HG02885 (cell line): ENCODE measurements at regions not wholly inside any gene's neighbourhood (a gene's known extent, or its start where the extent isn't known, plus 50 kb on each side); places are given as distances from the start of the nearest gene placed in this dataset.
"Not testable (repeated sequence)": the region's sequence is repeated elsewhere in the genome, so short reads cannot be mapped to it uniquely, and the experiment has no call there.

Experiments used
- ATAC-seq: cut with Tn5 transposase; IDR thresholded peaks from one replicate; pipeline ENCODE4 v1.9.1; 2021; ENCODE audit warnings: mild to moderate bottlenecking; ENCODE audit not compliant: unreplicated experiment, poor library complexity

DNA sequence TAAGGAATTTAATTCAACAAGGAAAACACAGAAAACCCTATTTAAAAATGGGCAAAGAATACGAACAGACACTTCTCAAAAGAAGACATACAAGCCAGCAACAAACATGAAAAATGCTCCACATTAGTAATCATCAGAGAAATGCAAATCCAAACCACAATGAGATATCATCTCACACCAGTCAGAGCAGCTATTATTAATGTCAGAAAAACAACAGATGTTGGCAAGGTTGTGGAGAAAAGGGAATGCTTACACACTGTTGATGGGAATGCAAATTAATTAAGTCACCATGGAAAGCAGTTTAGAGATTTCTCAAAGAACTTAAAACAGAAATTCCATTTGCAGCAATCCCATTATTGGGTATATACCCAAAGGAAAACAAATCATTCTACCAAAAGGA lies 55.2 kb downstream of the GCC1 start:
- ATAC-seq: no peak

DNA sequence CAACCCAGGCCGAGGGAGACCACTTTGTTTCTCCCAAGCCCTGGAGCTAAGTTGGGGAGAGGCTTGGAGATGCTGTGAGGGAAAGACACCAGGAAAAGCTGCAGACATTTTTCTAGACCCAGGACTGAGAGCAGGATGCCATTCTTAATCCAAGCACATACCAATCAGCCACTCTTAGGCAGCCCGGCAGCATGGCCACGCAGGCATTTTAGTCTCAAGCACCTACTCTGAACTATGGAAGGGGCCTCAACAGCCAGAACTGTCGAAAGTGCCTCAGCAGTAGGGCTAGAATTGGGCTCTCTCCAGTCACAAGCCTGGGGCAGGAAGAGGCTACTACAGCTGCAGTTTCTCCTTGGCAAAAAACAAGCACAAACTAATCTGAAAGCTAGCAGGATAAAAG lies 57.8 kb downstream of the GCC1 start:
- no peak for ATAC-seq

DNA sequence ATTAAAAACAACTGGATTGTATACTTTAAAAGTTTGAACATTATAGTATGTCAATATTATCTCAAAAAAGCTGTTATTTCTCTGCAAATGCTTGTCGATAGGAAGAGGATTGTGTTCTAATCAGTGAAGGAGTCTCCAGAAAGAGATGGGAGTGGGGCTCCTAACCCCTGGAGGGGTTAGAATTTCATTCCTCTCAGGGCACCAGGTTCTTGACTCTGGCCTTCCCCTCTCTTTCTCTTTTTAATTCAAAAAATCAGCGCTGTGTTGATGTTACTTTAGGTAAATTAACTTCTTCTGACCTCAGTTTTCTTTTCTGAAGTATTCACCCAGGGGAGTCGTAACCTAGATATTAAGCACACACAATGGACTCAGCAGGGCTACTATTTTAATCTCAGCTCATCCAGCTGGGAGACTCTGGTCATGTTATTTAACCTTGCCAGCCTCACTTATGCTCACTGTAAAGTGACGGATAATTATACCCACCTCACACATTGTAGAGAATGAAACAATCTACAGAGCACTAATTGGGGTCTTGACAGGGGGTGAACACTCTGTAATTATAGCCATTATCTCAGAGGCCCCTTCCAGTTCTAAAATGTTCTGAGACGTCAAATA lies 59.4 kb downstream of the GCC1 start:
- no peak for ATAC-seq

DNA sequence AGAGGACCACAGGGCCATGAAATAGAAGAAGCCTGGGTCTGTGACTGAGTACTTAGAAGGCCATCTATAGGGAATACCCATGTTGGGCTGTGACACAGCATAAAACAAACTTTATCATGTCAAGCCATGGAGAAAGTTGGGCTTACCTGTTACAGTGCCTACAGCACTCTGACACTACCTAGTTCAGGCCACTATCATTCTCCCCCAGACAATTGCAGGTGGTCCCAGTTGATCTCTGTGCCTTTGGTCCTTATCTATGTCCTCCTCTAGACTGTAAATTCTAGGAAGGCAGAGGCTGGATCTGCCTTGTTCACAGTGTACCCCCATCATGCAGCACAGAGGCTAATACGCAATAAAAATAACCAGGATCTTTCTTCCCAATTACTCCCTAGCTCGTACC lies 69.1 kb downstream of the GCC1 start:
- ATAC-seq: no peak

DNA sequence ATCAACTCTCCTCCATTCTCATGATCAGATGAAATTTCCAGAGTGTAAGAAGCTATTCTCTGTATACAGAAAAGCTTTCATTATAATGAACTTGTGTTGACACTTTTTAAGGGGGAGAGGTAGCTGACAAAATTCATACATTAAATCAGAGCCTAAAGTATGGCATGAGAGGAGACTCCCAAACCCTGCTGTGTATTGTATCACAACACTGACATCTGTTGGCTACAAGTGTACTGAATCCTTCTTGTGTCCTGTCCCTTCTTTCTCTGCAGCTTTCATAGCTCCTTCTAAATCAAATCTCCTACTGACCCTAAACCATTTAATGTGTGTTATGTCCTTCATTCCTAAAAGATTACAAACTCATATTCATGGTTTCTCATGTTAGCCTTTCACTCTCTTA lies 70.9 kb downstream of the GCC1 start:
- no peak for ATAC-seq

DNA sequence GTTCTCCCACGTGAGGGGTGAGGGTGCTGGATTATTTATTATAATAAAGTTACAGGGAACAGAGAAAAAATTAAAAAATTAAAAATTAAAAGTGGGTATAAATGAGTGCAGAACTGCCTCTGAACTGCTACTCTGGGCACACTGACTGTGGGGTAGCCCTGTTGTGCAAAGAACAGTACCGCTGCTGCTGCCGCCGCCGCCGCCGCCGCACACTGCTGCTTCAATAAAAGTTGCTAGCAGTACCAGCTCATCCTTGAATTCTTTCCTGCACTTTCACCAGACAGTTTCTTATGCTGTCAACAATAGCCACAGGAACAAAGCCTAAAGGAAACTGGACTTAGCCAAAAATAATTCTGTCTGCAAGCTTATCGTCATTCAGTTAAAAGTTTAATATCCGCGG lies 72.1 kb downstream of the GCC1 start:
- no peak for ATAC-seq

DNA sequence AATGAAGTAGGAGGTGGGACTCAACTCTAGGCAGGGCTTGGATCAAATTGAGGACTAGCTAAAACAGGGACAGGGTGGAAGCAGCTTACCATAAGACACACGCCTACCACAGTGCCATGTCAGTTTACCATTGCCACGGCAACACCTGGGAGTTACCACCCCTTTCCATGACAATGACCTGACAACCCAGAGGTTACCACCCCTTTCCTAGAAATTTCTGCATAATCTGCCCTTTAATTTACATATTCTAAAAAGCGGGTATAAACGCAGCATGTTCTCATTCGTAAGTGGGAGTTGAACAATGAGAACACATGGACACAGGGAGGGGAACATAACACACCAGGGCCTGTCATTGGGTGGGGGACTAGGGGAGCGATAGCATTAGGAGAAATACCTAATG lies 72.7 kb downstream of the GCC1 start:
- no peak for ATAC-seq

DNA sequence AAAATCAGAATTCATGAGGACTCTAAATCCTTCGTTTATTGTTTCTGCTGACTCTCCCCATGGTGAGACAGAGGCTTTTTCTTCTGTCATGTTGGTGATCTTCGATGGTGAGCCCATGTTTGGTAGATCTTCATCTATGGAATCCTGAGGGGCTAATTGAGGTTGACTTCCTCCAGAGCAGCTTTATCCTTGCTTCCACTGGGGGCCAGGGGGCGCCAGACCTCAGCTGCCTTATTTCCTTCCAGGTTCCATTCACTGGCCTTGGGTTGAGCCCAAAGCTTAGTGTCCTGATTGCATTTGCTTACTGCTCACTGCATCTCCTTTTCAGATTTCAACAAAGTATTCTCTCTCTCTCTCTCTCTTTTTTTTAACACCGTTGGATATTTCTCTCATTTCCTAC lies 80.7 kb downstream of the GCC1 start:
- ATAC-seq: no peak

DNA sequence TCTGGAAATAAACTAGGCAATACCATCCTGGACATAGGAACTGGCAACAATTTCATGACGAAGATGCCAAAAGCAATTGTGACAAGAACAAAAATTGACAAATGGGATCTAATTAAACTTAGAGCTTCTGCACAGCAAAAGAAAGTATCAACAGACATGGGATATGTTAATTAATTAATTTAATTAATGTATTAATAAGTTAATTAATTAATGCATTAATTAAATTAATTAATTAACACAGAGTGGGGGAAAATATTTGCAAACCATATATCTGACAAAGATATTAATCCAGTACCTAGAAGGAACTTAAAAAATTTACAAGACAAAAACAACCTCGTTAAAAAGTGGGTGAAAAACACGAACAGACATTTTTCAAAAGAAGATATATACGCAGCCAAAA lies 83.6 kb downstream of the GCC1 start:
- no peak for ATAC-seq

DNA sequence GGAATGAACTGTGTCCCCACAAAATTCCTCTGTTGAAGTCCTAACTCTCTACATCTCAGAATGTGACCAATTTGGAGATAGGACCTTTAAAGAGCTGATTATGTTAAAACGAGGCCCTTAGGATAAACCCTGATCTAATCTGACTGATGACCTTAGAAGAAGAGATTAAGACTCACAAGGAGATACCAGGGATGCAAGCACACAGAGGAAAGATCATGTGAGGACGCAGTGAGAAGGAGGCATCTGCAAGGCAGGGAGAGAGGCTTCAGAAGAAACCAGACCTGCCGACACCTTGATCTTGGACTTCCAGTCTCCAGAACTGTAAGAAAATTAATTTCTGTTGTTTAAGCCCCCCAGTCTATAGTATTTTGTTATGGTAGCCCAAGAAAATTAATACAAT lies 94.9 kb upstream of the ZNF800 start:
- no peak for ATAC-seq

DNA sequence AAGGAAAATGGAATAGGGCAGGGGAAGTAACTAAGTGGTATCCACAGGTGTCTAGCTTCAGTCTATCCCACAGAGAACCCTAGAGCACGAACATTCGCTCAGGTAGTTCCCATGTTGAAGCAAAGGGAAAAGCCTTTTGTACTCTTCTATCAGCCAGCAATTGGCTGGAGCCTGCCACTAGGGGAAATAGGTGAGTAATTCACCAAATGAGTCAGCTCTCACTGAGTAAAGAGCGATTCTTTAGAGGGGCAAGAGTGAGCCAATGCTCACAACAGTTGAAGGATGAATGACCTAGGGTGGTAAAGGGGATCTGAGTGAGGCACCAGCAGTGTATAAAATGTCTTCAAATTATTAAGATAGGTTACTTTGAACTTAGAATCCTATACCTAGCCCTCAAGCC lies 94.1 kb upstream of the ZNF800 start:
- ATAC-seq: peak; percentile 71

DNA sequence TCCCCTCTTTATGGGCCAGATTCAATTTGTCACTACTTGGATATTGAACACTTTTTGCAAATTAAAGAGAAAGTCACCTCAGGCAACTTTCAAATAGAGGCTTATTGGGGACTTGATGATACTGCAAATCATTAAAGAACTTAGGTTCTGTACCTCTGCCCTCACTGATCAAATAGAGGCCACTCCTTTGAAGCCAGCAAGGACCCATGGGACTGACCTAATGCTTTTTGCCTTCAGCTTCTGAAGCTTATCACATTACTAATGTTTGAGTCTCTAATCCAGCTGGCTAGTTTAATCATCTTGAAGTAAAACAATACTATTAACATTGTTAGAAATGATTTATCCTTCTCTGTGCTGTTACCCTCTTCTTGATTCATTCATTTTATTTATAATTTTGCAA lies 93.0 kb upstream of the ZNF800 start:
- no peak for ATAC-seq

DNA sequence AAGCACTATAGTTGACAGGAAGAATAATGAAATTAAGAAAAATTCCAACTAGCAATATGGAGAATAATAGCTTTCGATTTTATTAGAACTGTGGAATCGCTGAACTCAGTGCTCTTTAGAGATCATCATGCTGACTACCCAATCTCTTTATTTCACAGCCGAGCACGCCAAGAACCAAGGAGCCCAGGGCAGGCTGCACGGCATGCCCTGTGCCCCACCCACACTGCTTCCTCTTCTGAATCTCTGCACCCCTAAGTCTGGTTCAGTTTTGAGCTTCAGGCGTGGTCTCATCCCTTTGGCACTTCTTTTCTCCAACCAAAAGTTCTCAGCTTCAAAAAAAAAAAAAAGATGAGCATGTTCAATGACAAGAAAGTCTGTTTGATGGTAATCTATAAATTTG lies 92.4 kb upstream of the ZNF800 start:
- ATAC-seq: no peak

DNA sequence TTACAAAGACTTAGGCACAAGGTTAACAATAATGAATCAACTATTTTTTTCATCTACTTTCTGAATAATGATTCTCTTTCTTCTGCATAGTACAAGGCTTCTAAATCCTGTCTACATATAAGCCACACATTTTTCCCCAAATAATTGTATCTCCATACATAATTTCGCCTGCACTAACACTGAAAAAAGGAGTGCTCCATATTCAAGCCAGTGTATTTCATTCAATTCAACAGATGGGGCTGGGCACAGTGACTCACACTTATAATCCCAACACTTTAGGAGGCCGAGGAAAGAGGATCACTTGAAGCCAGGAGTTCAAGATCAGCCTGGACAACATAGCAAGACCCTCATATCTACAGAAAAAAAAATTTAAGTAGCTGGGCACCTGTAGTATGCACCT lies 86.0 kb upstream of the ZNF800 start:
- ATAC-seq: no peak

DNA sequence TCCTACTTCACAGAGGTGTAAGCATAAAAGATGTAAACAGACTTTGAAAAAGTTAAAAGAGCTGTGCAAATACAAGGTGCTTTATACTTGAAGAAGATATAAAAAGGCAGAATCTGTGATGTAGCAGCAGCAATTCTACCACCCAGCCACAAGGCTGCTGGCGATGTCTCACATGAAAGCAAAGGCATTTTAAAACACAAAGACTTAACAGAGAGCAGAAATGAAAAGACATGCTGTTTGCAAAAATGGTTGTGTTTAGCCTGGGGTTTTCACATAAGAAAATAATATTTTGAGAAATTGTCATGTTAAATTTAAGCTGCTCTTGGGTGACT lies 85.5 kb upstream of the ZNF800 start:
- ATAC-seq: no peak

DNA sequence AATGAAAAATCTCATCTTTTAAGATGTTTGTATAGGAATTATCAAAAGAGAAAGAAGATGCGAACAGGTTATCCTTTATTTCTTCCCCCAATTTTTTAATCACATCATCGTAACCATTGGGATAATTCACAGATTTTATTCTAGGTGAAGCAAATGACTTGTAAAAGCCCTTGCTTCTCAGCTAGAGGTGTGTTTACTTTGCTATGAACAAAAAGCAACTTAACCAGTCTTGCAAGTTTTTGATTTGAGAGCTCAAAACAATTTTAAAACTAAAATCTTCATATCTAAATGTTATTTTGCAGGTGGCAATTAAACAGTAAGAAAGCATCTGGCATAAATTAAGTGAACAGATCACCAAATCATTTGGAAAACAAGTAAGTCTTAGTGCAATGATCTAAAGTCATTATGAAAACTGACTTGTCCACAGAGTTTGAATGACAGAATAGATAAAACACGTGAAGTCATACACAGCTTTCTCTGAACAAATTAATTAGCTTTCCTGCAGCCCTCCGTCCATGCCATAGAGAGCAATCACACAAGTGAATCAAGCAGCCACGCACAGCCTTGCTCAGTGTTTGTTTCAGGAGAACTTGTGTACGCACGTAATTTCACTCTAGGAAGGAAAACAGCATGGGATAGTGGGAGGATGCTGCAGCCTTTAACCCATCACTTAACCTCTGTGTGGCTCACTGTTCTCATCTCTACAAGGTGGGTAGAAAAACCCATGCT lies 85.0 kb upstream of the ZNF800 start:
- no peak for ATAC-seq

DNA sequence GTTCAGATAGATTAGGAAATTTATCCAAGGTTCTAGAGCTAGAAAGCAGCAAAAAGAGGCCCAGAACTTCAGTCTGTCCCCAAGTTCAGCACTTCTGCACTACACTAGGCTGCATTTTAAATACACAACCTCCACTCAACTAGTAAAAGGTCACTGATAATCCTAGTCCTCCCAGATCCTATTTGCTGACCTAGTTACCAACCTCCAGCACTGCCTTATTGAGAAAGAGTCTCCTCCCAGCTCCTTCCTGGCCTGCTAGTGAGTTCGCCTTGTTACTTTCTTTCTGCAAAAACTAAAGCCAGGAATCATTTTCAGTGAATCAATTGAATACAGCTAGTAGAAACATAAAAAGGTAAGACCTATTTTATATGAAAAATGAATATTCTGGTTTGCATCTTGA lies 84.1 kb upstream of the ZNF800 start:
- ATAC-seq: no peak

DNA sequence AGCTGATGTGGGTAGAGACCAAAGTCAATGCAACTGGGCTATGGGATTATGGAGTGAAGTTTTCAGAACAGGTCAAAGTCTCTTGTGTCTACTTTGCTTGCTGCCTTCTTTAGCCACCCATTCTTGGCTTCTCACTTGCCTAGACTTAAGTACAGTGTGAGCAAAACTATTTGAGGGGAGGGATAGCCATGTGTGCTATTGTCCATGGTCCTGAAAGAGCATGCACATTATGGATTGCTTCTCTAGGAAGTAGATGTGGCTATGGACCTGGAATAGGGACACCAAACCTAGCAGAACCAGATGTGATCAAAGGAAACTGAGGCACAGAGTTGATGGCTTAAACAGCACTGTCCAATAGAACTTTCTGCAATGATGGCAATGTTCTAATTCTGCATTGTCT lies 81.9 kb upstream of the ZNF800 start:
- ATAC-seq: no peak

DNA sequence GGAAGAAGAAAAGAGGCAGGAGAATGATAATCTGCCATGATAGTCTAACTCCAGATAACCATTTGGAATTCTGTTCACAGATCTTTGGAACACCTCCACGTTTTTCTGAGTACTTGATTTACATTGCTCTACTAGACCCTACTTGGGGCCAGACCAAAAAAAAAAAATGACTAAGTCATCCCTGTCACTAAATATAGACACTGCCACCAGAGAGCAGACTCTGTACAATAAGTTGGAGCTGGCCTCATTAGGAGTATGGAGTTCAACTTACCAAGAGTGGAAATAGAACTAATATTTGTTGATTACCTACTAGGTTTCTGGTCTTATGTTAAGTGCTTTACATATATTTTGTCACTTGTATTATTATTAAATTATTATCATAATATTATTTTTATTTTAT lies 80.9 kb upstream of the ZNF800 start:
- no peak for ATAC-seq

DNA sequence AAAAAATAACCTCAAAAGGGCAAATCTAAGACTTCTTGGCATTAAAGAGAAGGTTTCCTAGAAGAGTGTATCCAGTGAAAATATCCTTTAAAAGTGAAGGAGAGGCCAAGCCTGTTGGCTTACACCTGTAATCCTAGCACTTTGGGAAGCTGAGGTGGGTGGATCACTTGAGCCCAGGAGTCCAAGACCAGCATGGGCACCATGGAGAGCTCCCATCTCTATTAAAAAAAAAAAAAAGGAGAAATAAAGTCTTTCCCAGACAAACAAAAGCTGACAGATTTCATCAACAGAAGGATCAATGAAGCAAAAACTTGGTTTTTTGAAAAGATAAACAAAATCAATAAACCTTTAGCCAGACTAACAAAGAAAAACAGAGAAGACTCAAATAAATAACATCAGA lies 67.6 kb upstream of the ZNF800 start:
- no peak for ATAC-seq

DNA sequence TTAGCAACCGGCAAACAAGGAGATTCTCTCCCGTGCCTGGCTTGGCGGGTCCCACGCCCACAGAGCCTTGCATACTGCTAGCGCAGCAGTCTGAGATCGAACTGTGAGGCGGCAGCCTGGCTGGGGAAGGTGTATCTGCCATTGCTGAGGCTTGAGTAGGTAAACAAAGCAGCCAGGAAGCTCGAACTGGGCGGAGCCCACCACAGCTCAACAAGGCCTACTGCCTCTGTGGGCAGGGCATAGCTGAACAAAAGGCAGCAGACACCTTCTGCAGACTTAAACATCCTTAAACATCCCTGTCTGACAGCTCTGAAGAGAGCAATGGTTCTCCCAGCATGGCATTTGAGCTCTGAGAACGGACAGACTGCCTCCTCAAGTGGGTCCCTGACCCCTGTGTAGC lies 58.8 kb upstream of the ZNF800 start:
- not testable (repeated sequence) for ATAC-seq

DNA sequence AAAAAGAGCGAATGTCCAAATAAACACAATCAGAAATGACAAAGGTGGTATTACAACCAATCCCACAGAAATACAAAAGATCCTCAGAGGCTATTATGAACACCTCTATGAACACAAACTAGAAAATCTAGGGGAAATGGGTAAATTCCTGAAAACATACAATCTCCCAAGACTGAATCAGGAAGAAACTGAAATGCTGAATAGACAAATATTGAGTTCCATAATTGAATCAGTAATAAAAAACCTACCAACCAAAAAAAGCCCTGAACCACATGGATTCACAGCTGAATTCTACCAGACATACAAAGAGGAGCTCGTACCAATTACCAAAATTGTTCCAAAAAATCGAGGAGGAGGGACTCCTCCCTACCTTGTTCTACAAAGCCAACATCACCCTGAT lies 56.1 kb upstream of the ZNF800 start:
- ATAC-seq: no peak
